ENCODE measurements at regions not wholly inside any gene's neighbourhood (a gene's known extent, or its start where the extent isn't known, plus 50 kb on each side); places are given as distances from the start of the nearest gene placed in this dataset.

DNA sequence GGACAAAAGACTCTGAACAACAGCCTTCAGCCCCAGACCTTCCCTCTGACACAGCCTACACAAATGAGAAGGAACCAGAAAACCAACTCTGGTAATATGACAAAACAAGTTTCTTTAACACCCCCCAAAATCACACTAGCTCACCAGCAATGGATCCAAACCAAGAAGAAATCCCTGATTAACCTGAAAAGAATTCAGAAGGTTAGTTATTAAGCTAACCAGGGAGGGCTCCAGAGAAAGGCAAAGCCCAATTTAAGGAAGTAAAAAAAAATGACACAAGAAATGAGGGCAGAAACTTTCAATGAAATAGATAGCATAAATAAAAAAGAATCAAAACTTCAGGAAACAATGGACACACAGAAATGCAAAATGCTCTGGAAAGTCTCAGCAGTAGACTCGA lies 224.0 kb downstream of the TRIML1 start:
- H3K4me3 ChIP-seq (ENCODE audit: low read length), result no peak overlapping the region
- no peak overlapping the region for H3K9ac ChIP-seq (ENCODE audit: low read length)
- H3K4me1 ChIP-seq (ENCODE audit: low read length), result no peaks in the 10 kb centered on the region
- no peaks in the 10 kb centered on the region for H3K27me3 ChIP-seq (ENCODE audit: low read depth, low read length)
- no peaks in the 10 kb centered on the region for H4K20me1 ChIP-seq (ENCODE audit: insufficient read depth, low read length)
- TF ChIP-seq, protein P1, sequence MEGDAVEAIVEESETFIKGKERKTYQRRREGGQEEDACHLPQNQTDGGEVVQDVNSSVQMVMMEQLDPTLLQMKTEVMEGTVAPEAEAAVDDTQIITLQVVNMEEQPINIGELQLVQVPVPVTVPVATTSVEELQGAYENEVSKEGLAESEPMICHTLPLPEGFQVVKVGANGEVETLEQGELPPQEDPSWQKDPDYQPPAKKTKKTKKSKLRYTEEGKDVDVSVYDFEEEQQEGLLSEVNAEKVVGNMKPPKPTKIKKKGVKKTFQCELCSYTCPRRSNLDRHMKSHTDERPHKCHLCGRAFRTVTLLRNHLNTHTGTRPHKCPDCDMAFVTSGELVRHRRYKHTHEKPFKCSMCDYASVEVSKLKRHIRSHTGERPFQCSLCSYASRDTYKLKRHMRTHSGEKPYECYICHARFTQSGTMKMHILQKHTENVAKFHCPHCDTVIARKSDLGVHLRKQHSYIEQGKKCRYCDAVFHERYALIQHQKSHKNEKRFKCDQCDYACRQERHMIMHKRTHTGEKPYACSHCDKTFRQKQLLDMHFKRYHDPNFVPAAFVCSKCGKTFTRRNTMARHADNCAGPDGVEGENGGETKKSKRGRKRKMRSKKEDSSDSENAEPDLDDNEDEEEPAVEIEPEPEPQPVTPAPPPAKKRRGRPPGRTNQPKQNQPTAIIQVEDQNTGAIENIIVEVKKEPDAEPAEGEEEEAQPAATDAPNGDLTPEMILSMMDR (IDR thresholded peaks at IDR 0.05; ENCODE audit: low read depth, low read length), result no peak
- no peak for TF ChIP-seq EZH2phosphoT487 (IDR thresholded peaks at IDR 0.05; ENCODE audit: low read depth)
- no peaks in the 10 kb centered on the region for H3K9me3 ChIP-seq (ENCODE audit: insufficient read depth, low read length)
- no peaks in the 10 kb centered on the region for H3K79me2 ChIP-seq (ENCODE audit: low read length)
- no peak overlapping the region for H3K4me2 ChIP-seq (ENCODE audit: low read length)
- H3K27ac ChIP-seq (ENCODE audit: low read length), result no peak overlapping the region
- no peak overlapping the region for H2AFZ ChIP-seq (ENCODE audit: low read depth, low read length)
- no peaks in the 10 kb centered on the region for H3K36me3 ChIP-seq (replicated peaks; ENCODE audit: low read depth, low read length)

DNA sequence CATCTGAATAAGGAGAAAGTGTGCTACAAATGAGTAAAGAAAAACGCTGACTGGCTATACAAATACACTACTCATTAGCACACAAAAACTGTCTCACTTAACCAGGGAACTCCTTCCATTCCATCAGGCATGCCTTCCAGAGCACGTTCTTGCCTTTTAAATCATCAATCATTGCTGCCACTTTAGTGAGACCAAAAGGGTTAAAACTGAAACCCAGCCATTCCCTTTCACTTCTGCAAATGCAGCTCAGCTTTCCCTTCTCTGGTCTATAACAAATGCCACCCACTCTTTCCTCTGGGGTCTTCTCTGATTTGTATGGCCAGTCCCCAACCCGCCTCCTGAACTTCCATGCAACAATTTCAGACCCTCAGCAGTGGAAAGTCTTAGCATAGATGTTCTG lies 231.5 kb downstream of the TRIML1 start:
- H3K4me2 ChIP-seq (ENCODE audit: low read length), result no peak overlapping the region
- H3K9me3 ChIP-seq (ENCODE audit: insufficient read depth, low read length), result no peaks in the 10 kb centered on the region
- H3K27ac ChIP-seq (ENCODE audit: low read length), result no peak overlapping the region
- no peaks in the 10 kb centered on the region for H3K79me2 ChIP-seq (ENCODE audit: low read length)
- no peaks in the 10 kb centered on the region for H4K20me1 ChIP-seq (ENCODE audit: insufficient read depth, low read length)
- H3K27me3 ChIP-seq (ENCODE audit: low read depth, low read length), result no peaks in the 10 kb centered on the region
- H3K9ac ChIP-seq (ENCODE audit: low read length), result no peak overlapping the region
- H2AFZ ChIP-seq (ENCODE audit: low read depth, low read length), result no peak overlapping the region
- no peaks in the 10 kb centered on the region for H3K36me3 ChIP-seq (replicated peaks; ENCODE audit: low read depth, low read length)
- no peak overlapping the region for H3K4me3 ChIP-seq (ENCODE audit: low read length)
- TF ChIP-seq EZH2phosphoT487 (IDR thresholded peaks at IDR 0.05; ENCODE audit: low read depth), result no peak
- TF ChIP-seq, protein P1 (IDR thresholded peaks at IDR 0.05; ENCODE audit: low read depth, low read length), result no peak
- H3K4me1 ChIP-seq (ENCODE audit: low read length), result no peaks in the 10 kb centered on the region

DNA sequence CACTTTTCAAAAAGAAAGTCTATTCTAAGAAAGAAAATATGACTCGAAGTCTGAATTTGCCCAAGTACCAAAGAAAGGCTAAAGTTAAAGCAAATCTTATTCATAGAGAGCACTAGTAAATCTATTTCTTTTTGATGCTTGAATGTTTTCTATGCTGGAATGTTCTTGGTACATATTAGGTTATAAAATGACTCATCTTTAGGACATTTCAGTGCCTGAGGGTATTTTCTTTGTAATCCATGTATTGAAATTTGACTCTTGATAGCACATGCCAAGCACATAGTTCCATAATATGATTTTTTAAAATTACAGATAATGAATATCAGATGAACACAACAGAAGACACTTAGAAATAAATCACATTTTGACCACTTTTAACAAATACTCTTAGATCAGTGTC lies 232.8 kb downstream of the TRIML1 start:
- no peak overlapping the region for H2AFZ ChIP-seq (ENCODE audit: low read depth, low read length)
- no peaks in the 10 kb centered on the region for H3K27me3 ChIP-seq (ENCODE audit: low read depth, low read length)
- H3K36me3 ChIP-seq (replicated peaks; ENCODE audit: low read depth, low read length), result no peaks in the 10 kb centered on the region
- H3K9ac ChIP-seq (ENCODE audit: low read length), result no peak overlapping the region
- H3K4me2 ChIP-seq (ENCODE audit: low read length), result no peak overlapping the region
- no peak for TF ChIP-seq EZH2phosphoT487 (IDR thresholded peaks at IDR 0.05; ENCODE audit: low read depth)
- TF ChIP-seq, protein P1 (IDR thresholded peaks at IDR 0.05; ENCODE audit: low read depth, low read length), result no peak
- no peaks in the 10 kb centered on the region for H3K9me3 ChIP-seq (ENCODE audit: insufficient read depth, low read length)
- H3K4me1 ChIP-seq (ENCODE audit: low read length), result no peaks in the 10 kb centered on the region
- no peak overlapping the region for H3K4me3 ChIP-seq (ENCODE audit: low read length)
- H4K20me1 ChIP-seq (ENCODE audit: insufficient read depth, low read length), result no peaks in the 10 kb centered on the region
- no peaks in the 10 kb centered on the region for H3K79me2 ChIP-seq (ENCODE audit: low read length)
- H3K27ac ChIP-seq (ENCODE audit: low read length), result no peak overlapping the region

DNA sequence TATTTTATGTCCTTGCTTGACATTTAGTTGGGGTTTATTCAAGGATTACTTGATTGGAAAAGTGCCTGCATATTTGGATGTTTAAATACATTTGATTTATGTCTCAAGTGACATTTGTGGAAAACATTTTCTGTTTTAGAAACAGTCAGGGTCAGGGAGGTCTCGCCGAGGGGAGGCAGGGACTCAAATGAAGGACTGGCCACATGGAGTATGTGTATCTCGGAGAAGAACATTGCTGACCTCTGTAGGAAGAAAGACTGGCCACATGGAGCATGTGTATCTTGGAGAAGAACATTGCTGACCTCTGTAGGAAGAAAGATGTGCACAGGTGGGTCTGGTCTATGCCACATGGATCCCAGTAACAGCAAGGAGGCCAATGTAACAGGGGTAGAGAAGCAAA lies 233.6 kb downstream of the TRIML1 start:
- no peaks in the 10 kb centered on the region for H3K9me3 ChIP-seq (ENCODE audit: insufficient read depth, low read length)
- no peaks in the 10 kb centered on the region for H3K79me2 ChIP-seq (ENCODE audit: low read length)
- TF ChIP-seq, protein P1 (IDR thresholded peaks at IDR 0.05; ENCODE audit: low read depth, low read length), result no peak
- H3K4me3 ChIP-seq (ENCODE audit: low read length), result no peak overlapping the region
- no peak overlapping the region for H3K27ac ChIP-seq (ENCODE audit: low read length)
- H3K36me3 ChIP-seq (replicated peaks; ENCODE audit: low read depth, low read length), result no peaks in the 10 kb centered on the region
- no peaks in the 10 kb centered on the region for H3K4me1 ChIP-seq (ENCODE audit: low read length)
- H3K4me2 ChIP-seq (ENCODE audit: low read length), result no peak overlapping the region
- H3K9ac ChIP-seq (ENCODE audit: low read length), result no peak overlapping the region
- H3K27me3 ChIP-seq (ENCODE audit: low read depth, low read length), result no peaks in the 10 kb centered on the region
- H4K20me1 ChIP-seq (ENCODE audit: insufficient read depth, low read length), result no peaks in the 10 kb centered on the region
- H2AFZ ChIP-seq (ENCODE audit: low read depth, low read length), result no peak overlapping the region
